ENCODE measurements at regions not wholly inside any gene's neighbourhood (a gene's known extent, or its start where the extent isn't known, plus 50 kb on each side); places are given as distances from the start of the nearest gene placed in this dataset.

DNA sequence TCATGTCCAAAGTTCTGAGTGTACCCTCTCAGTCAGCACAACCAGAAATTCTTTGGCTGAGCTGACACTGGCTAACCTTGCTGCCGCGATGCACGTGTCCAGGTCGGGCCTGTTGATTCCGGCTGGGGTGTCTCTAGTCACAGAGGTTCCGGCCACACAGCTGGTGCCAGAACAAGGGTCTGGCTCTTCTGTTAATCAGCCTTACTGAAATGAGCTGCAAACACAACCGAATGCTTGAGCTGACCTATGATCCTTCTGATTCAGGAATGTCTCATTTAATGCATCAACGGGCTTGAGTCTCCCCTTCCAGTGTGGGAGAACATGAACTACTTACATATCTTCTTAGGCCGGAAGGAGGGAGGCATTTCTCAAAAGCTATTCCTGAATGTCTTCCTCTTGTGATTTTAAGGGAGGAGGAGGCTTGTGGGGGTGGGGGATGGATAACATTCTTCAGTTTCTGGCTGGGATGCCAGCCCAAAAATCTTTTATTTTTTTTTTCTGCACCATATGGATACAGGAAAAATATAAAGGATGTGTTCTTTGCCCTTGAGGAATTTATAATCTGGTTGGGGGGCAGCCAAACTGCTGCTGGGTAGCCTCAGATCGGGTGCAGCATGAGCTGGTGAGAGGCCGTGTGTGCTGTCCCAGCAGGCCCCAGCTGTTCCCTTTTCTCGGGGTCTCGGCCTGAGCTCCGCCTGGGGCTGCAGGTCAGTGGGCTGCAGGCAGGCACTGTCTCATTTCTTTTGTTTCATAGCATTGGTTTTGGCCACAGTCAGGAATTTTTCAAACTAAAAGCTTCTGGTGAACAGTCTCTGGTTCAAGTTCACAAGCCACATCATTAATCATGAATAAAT, 319.1 kb upstream of the TBL1XR1 start (continued):
- TF ChIP-seq, protein P1, sequence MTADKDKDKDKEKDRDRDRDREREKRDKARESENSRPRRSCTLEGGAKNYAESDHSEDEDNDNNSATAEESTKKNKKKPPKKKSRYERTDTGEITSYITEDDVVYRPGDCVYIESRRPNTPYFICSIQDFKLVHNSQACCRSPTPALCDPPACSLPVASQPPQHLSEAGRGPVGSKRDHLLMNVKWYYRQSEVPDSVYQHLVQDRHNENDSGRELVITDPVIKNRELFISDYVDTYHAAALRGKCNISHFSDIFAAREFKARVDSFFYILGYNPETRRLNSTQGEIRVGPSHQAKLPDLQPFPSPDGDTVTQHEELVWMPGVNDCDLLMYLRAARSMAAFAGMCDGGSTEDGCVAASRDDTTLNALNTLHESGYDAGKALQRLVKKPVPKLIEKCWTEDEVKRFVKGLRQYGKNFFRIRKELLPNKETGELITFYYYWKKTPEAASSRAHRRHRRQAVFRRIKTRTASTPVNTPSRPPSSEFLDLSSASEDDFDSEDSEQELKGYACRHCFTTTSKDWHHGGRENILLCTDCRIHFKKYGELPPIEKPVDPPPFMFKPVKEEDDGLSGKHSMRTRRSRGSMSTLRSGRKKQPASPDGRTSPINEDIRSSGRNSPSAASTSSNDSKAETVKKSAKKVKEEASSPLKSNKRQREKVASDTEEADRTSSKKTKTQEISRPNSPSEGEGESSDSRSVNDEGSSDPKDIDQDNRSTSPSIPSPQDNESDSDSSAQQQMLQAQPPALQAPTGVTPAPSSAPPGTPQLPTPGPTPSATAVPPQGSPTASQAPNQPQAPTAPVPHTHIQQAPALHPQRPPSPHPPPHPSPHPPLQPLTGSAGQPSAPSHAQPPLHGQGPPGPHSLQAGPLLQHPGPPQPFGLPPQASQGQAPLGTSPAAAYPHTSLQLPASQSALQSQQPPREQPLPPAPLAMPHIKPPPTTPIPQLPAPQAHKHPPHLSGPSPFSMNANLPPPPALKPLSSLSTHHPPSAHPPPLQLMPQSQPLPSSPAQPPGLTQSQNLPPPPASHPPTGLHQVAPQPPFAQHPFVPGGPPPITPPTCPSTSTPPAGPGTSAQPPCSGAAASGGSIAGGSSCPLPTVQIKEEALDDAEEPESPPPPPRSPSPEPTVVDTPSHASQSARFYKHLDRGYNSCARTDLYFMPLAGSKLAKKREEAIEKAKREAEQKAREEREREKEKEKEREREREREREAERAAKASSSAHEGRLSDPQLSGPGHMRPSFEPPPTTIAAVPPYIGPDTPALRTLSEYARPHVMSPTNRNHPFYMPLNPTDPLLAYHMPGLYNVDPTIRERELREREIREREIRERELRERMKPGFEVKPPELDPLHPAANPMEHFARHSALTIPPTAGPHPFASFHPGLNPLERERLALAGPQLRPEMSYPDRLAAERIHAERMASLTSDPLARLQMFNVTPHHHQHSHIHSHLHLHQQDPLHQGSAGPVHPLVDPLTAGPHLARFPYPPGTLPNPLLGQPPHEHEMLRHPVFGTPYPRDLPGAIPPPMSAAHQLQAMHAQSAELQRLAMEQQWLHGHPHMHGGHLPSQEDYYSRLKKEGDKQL (CRISPR knock-in tag; IDR thresholded peaks at IDR 0.05; ENCODE audit: low read depth), result no peak
- no peak for TF ChIP-seq FOXP1 (IDR thresholded peaks at IDR 0.05)
- peak; percentile 46; the same call in 1 of the 2 replicates for TF ChIP-seq FOXP1 (CRISPR knock-in tag; IDR thresholded peaks at IDR 0.05)
- TF ChIP-seq ZZZ3 (CRISPR knock-in tag; IDR thresholded peaks at IDR 0.05; ENCODE audit: borderline replicate concordance), result no peak
- no peak for TF ChIP-seq ZFP41 (CRISPR knock-in tag; IDR thresholded peaks at IDR 0.05; ENCODE audit: borderline replicate concordance)
- TF ChIP-seq, protein P2, sequence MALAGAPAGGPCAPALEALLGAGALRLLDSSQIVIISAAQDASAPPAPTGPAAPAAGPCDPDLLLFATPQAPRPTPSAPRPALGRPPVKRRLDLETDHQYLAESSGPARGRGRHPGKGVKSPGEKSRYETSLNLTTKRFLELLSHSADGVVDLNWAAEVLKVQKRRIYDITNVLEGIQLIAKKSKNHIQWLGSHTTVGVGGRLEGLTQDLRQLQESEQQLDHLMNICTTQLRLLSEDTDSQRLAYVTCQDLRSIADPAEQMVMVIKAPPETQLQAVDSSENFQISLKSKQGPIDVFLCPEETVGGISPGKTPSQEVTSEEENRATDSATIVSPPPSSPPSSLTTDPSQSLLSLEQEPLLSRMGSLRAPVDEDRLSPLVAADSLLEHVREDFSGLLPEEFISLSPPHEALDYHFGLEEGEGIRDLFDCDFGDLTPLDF (CRISPR knock-in tag; IDR thresholded peaks at IDR 0.05), result no peak
- no peak for TF ChIP-seq ZNF260 (CRISPR knock-in tag; IDR thresholded peaks at IDR 0.05; ENCODE audit: borderline replicate concordance, low read depth)
- no peak; the same call in 1 of the 2 replicates for TF ChIP-seq HMG20B (CRISPR knock-in tag; conservative IDR thresholded peaks at IDR 0.05)
- peak; percentile 83; the same call in 1 of the 2 replicates for TF ChIP-seq NFKB2 (CRISPR knock-in tag; IDR thresholded peaks at IDR 0.05; ENCODE audit: borderline replicate concordance)
- TF ChIP-seq ISL2 (CRISPR knock-in tag; IDR thresholded peaks at IDR 0.05), result peak; percentile 46; the same call in 1 of the 2 replicates
- TF ChIP-seq, protein P3, sequence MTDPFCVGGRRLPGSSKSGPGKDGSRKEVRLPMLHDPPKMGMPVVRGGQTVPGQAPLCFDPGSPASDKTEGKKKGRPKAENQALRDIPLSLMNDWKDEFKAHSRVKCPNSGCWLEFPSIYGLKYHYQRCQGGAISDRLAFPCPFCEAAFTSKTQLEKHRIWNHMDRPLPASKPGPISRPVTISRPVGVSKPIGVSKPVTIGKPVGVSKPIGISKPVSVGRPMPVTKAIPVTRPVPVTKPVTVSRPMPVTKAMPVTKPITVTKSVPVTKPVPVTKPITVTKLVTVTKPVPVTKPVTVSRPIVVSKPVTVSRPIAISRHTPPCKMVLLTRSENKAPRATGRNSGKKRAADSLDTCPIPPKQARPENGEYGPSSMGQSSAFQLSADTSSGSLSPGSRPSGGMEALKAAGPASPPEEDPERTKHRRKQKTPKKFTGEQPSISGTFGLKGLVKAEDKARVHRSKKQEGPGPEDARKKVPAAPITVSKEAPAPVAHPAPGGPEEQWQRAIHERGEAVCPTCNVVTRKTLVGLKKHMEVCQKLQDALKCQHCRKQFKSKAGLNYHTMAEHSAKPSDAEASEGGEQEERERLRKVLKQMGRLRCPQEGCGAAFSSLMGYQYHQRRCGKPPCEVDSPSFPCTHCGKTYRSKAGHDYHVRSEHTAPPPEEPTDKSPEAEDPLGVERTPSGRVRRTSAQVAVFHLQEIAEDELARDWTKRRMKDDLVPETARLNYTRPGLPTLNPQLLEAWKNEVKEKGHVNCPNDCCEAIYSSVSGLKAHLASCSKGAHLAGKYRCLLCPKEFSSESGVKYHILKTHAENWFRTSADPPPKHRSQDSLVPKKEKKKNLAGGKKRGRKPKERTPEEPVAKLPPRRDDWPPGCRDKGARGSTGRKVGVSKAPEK (CRISPR knock-in tag; IDR thresholded peaks at IDR 0.05; ENCODE audit: borderline replicate concordance), result 0 out of 2 replicates have a peak, but pooled peaks have one; percentile 65
- TF ChIP-seq ZNF30 (CRISPR knock-in tag; IDR thresholded peaks at IDR 0.05), result no peak
- no peak for TF ChIP-seq ZNF737 (CRISPR knock-in tag; IDR thresholded peaks at IDR 0.05; ENCODE audit: borderline replicate concordance)
- TF ChIP-seq ARHGAP35 (CRISPR knock-in tag; IDR thresholded peaks at IDR 0.05; ENCODE audit: borderline replicate concordance), result no peak
- no peak for TF ChIP-seq ZMAT3 (CRISPR knock-in tag; conservative IDR thresholded peaks at IDR 0.05)
- TF ChIP-seq MED13 (CRISPR knock-in tag; IDR thresholded peaks at IDR 0.05), result no peak
- TF ChIP-seq ZNF468 (CRISPR knock-in tag; IDR thresholded peaks at IDR 0.05), result no peak
- TF ChIP-seq CC2D1A (CRISPR knock-in tag; IDR thresholded peaks at IDR 0.05), result no peak
- peak; percentile 43; the same call in 1 of the 2 replicates for TF ChIP-seq FOXJ3 (CRISPR knock-in tag; IDR thresholded peaks at IDR 0.05; ENCODE audit: borderline replicate concordance)
- TF ChIP-seq ZNF431 (CRISPR knock-in tag; IDR thresholded peaks at IDR 0.05; ENCODE audit: borderline replicate concordance, low read depth), result 0 out of 2 replicates have a peak, but pooled peaks have one; percentile 18
- TF ChIP-seq TMF1 (CRISPR knock-in tag; IDR thresholded peaks at IDR 0.05; ENCODE audit: low read depth), result no peak
